H1 (cell line): ENCODE measurements at regions not wholly inside any gene's neighbourhood (a gene's known extent, or its start where the extent isn't known, plus 50 kb on each side); places are given as distances from the start of the nearest gene placed in this dataset.

Source experiments
- CHD7 ChIP-seq: fragments of 300-600 bp; sonication (generic); IDR thresholded peaks from 2 replicates; pipeline ENCODE4 v1.7.1; 2012; ENCODE audit warnings: low read length, moderate library complexity, mild to moderate bottlenecking, inconsistent platforms; ENCODE audit not compliant: insufficient replicate concordance
- EZH2 ChIP-seq: fragments of 200-600 bp; sonication (generic); IDR thresholded peaks from 2 replicates; pipeline ENCODE4 v1.7.1; 2012; ENCODE audit warnings: low read depth, mild to moderate bottlenecking, moderate library complexity, low read length, inconsistent platforms; ENCODE audit not compliant: severe bottlenecking

- TF ChIP-seq EZH2, result no peak
- TF ChIP-seq CHD7, result no peak
Observed at GRCh38 chrX:46321676-46322075, 223.5 kb downstream of the ZNF674 start (continued).
